A549 (cell line): ENCODE measurements at regions not wholly inside any gene's neighbourhood (a gene's known extent, or its start where the extent isn't known, plus 50 kb on each side); places are given as distances from the start of the nearest gene placed in this dataset.

ENCODE experiments used
- ATAC-seq, 2 experiments: fragments of 200-7000 bp in 1 of 2; fragments of >200 bp in 1 of 2; cut with Nextera tagmentation in 1 of 2; cut with Tn5 transposase in 1 of 2; 3 replicates each; pipeline versions ENCODE4 v1.8.0 to v1.9.1; 2018 to 2020; ENCODE audit warnings: mild to moderate bottlenecking in 1 of 2, moderate library complexity in 1 of 2
- CTCF ChIA-PET: fragments of 300-600 bp; sonication (Branson Sonifier 250); formaldehyde crosslinking; extraction: SDS; loops from one replicate; lab custom pipeline; 2021; ENCODE audit warnings: antibody characterized with exemption, inconsistent platforms; lab: Yijun Ruan, JAX
- POLR2A ChIA-PET: fragments of 350-600 bp; formaldehyde crosslinking; extraction: SDS; loops from one replicate; lab custom pipeline; 2021; ENCODE audit warnings: antibody characterized with exemption, inconsistent platforms; lab: Yijun Ruan, JAX
- DNase-seq, 2 experiments: peaks; one replicate each; pipeline versions ENCODE4 v3.0.0 to v3.0.0-alpha.2; 2011 to 2016; ENCODE audit warnings: low read depth in 1 of 2, low spot score in 1 of 2
- FAIRE-seq: peaks from 2 replicates; lab custom pipeline; 2011; peaks lifted over from hg19 to GRCh38; lab: Jason Lieb, UNC
- H3K27ac ChIP-seq, 2 experiments: fragments of >200 bp; sonication (Bioruptor Twin); formaldehyde crosslinking; 3 replicates each; pipeline ENCODE4 v1.5.1; 2016 to 2017
- H3K4me1 ChIP-seq: fragments of >200 bp; sonication (Bioruptor Twin); formaldehyde crosslinking; 3 replicates; pipeline ENCODE4 v1.6.1; 2016
- H3K4me2 ChIP-seq: fragments of >200 bp; sonication (Bioruptor Twin); formaldehyde crosslinking; 3 replicates; pipeline ENCODE4 v1.6.1; 2016
- H3K4me3 ChIP-seq: fragments of >200 bp; sonication (Bioruptor Twin); formaldehyde crosslinking; 3 replicates; pipeline ENCODE4 v1.5.1; 2016
- H3K9me3 ChIP-seq: fragments of >200 bp; sonication (Bioruptor Twin); formaldehyde crosslinking; 3 replicates; pipeline ENCODE4 v1.6.1; 2016
- CBX8 ChIP-seq: fragments of 200-600 bp; sonication (generic); IDR thresholded peaks from 2 replicates; pipeline ENCODE4 v1.6.1; 2016
- CHD4 ChIP-seq: fragments of 200-600 bp; sonication (generic); IDR thresholded peaks from 2 replicates; pipeline ENCODE4 v1.6.1; 2016; ENCODE audit warnings: antibody characterized with exemption, mild to moderate bottlenecking, borderline replicate concordance
- EHF ChIP-seq: fragments of 250-450 bp; sonication (Bioruptor Pico); IDR thresholded peaks from 2 replicates; pipeline ENCODE4 v1.5.0; 2020; ENCODE audit warnings: mild to moderate bottlenecking
- EHMT2 ChIP-seq: fragments of 200-600 bp; sonication (generic); IDR thresholded peaks from 2 replicates; pipeline ENCODE4 v1.6.1; 2016; ENCODE audit warnings: antibody characterized with exemption, low read depth, mild to moderate bottlenecking, moderate library complexity
- FOSB ChIP-seq: fragments of 250-450 bp; sonication (Bioruptor Pico); IDR thresholded peaks from 2 replicates; pipeline ENCODE4 v1.5.0; 2020; ENCODE audit warnings: mild to moderate bottlenecking, moderate library complexity
- GATA3 ChIP-seq: IDR thresholded peaks from 2 replicates; pipeline ENCODE4 v1.6.1; 2012; ENCODE audit warnings: borderline replicate concordance
- HDAC2 ChIP-seq: fragments of 200-600 bp; sonication (generic); IDR thresholded peaks from 2 replicates; pipeline ENCODE4 v1.6.1; 2016
- JUNB ChIP-seq: fragments of >200 bp; sonication (Bioruptor Twin); formaldehyde crosslinking; IDR thresholded peaks from 2 replicates; pipeline ENCODE4 v1.6.1; 2016
- MAZ ChIP-seq: fragments of 150-350 bp; IDR thresholded peaks from 2 replicates; pipeline ENCODE4 v1.6.1; 2014; ENCODE audit warnings: antibody characterized with exemption, low read depth, low read length, borderline replicate concordance
- NFE2L2 ChIP-seq: fragments of 150-350 bp; conservative IDR thresholded peaks from 2 replicates; pipeline ENCODE4 v1.6.1; 2014; ENCODE audit warnings: low read length
- NPAS2 ChIP-seq: fragments of 250-450 bp; sonication (Bioruptor Pico); IDR thresholded peaks from 2 replicates; pipeline ENCODE4 v1.8.0; 2022; ENCODE audit warnings: mild to moderate bottlenecking, moderate library complexity, borderline replicate concordance
- RAD21 ChIP-seq, 2 experiments: fragments of >200 bp in 1 of 2; sonication (Bioruptor Twin) in 1 of 2; formaldehyde crosslinking in 1 of 2; IDR thresholded peaks in 1 of 2; conservative IDR thresholded peaks in 1 of 2; 2 replicates in 1 of 2; 3 replicates in 1 of 2; pipeline ENCODE4 v1.6.1; 2012 to 2018; ENCODE audit warnings: inconsistent platforms in 1 of 2
- RARB ChIP-seq: fragments of 250-450 bp; sonication (Bioruptor Pico); IDR thresholded peaks from 2 replicates; pipeline ENCODE4 v1.8.0; 2021; ENCODE audit warnings: mild to moderate bottlenecking, moderate library complexity
- RCOR1 ChIP-seq: fragments of 150-350 bp; IDR thresholded peaks from 2 replicates; pipeline ENCODE4 v1.6.1; 2014; ENCODE audit warnings: antibody characterized with exemption, low read length, low read depth
- RFX5 ChIP-seq: fragments of 450-650 bp; IDR thresholded peaks from 2 replicates; pipeline ENCODE4 v1.7.1; 2014; ENCODE audit warnings: antibody characterized with exemption, mild to moderate bottlenecking, moderate library complexity
- RNF2 ChIP-seq: fragments of 200-600 bp; sonication (generic); IDR thresholded peaks from 2 replicates; pipeline ENCODE4 v1.6.1; 2016; ENCODE audit warnings: low read depth, mild to moderate bottlenecking, antibody characterized with exemption, moderate library complexity, borderline replicate concordance
- SMC3 ChIP-seq: fragments of >200 bp; sonication (Bioruptor Twin); formaldehyde crosslinking; IDR thresholded peaks from 3 replicates; pipeline ENCODE4 v1.6.1; 2018; ENCODE audit warnings: inconsistent platforms
- TFCP2L1 ChIP-seq: fragments of 250-450 bp; sonication (Bioruptor Pico); IDR thresholded peaks from 2 replicates; pipeline ENCODE4 v1.5.0; 2021; ENCODE audit warnings: mild to moderate bottlenecking
- ZC3H11A ChIP-seq: fragments of 450-650 bp; IDR thresholded peaks from 2 replicates; pipeline ENCODE4 v1.6.1; 2014; ENCODE audit warnings: antibody characterized with exemption, mild to moderate bottlenecking
- ZNF302 ChIP-seq: fragments of 250-450 bp; sonication (Bioruptor Pico); IDR thresholded peaks from 2 replicates; pipeline ENCODE4 v1.9.0; 2021; ENCODE audit warnings: inconsistent platforms, mild to moderate bottlenecking, moderate library complexity
- WGBS: methylation state at CpG from one replicate; pipeline ENCODE4 v1.1.6; 2017; ENCODE audit errors: missing lambda C conversion rate; 5-methylcytosine and 5-hydroxymethylcytosine counted together
- TF ChIP-seq, protein P1 (sequence below): fragments of >200 bp; sonication (Bioruptor Twin); formaldehyde crosslinking; IDR thresholded peaks from 3 replicates; pipeline ENCODE4 v1.5.1; 2016
- TF ChIP-seq, protein P2 (sequence below): fragments of 450-650 bp; IDR thresholded peaks from 2 replicates; pipeline ENCODE4 v1.6.1; 2014; ENCODE audit warnings: antibody characterized with exemption
- TF ChIP-seq, protein P3 (sequence below): fragments of 200-600 bp; sonication (generic); IDR thresholded peaks from 2 replicates; pipeline ENCODE4 v1.6.1; 2016; ENCODE audit warnings: antibody characterized with exemption, mild to moderate bottlenecking, moderate library complexity
- TF ChIP-seq, protein P4 (sequence below): fragments of >200 bp; sonication (Bioruptor Twin); formaldehyde crosslinking; IDR thresholded peaks from 2 replicates; pipeline ENCODE4 v1.6.1; 2016

DNA sequence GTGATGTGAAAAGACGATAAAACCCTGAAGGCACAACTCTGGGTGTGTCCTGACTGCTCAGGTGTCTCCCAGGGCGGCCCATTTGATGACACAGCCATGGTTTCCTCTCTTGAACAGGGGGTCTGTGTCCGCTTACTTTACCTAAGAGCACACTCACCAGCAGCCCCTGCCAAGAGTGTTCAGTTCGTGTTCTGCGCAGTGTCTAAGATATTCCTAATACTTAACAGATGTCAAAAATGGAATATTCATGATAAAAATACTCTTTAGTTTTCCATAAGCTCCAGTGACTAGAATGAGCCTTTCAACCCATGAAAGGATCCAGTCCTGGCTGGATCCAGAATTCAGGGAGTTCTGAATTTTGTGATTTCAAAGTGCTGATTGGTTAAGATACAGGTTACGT lies 492.4 kb downstream of the TNS3 start:
- H3K27ac ChIP-seq = peak overlapping the region; percentile 3 to 50; a peak in 3 of 6 replicates
- DNase-seq = no peak
- no peaks in the 10 kb centered on the region for H3K9me3 ChIP-seq
- no peak for TF ChIP-seq TFCP2L1 (CRISPR knock-in tag)
- 0 out of 2 replicates have a peak, but pooled peaks have one; percentile 2 for TF ChIP-seq ZC3H11A
- TF ChIP-seq, protein P1, sequence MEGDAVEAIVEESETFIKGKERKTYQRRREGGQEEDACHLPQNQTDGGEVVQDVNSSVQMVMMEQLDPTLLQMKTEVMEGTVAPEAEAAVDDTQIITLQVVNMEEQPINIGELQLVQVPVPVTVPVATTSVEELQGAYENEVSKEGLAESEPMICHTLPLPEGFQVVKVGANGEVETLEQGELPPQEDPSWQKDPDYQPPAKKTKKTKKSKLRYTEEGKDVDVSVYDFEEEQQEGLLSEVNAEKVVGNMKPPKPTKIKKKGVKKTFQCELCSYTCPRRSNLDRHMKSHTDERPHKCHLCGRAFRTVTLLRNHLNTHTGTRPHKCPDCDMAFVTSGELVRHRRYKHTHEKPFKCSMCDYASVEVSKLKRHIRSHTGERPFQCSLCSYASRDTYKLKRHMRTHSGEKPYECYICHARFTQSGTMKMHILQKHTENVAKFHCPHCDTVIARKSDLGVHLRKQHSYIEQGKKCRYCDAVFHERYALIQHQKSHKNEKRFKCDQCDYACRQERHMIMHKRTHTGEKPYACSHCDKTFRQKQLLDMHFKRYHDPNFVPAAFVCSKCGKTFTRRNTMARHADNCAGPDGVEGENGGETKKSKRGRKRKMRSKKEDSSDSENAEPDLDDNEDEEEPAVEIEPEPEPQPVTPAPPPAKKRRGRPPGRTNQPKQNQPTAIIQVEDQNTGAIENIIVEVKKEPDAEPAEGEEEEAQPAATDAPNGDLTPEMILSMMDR = no peak
- TF ChIP-seq, all 56 proteins: peak for 1
- no peak overlapping the region for H3K4me2 ChIP-seq
- POLR2A ChIA-PET = no interaction called here
- peaks cover 15% of the 10 kb centered on the region for H3K4me1 ChIP-seq
- FAIRE-seq (no peak), ATAC-seq (no peak)
- WGBS = 42% methylated on average over 6 of the region's 6 CpGs
- CTCF ChIA-PET = interaction anchor here (0.8 to 16.4 kb wide), 3 partner anchors 11 to 1169 kb away, joined by 4 to 243 read pairs (median 6); partner anchors contain the start of gene IGFBP3
- no peak overlapping the region for H3K4me3 ChIP-seq

DNA sequence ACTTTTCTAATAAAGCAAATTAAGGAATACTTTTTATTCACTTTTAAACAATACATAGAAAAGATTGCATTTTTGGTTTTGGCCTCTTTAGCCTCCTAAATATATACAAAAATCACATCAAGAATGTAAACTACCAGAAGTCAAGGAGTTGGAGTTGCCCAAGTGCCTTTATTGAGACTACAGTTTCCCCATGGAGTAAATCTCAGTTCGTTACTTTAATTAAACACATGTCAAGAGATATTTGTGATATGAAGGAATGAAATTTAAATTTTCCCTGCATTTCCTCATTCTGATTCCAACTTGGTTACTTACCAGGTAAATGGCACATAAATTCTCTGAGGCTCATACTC lies 492.9 kb downstream of the TNS3 start:
- FAIRE-seq = no peak
- no peak overlapping the region for H3K4me2 ChIP-seq
- no peak overlapping the region for H3K4me3 ChIP-seq
- peaks cover 15% of the 10 kb centered on the region for H3K4me1 ChIP-seq
- no peak for ATAC-seq
- no peak for DNase-seq
- CTCF ChIA-PET = interaction anchor here (0.8 to 16.4 kb wide), 12 partner anchors 8 to 1197 kb away, joined by 3 to 243 read pairs (median 6); partner anchors contain the start of gene IGFBP3
- H3K27ac ChIP-seq = peak overlapping the region; percentile 3 to 50; a peak in 3 of 6 replicates
- POLR2A ChIA-PET = no interaction called here
- TF ChIP-seq JUNB (no peak), HDAC2 (no peak), NPAS2 (CRISPR knock-in tag) (no peak), RCOR1 (no peak), NFE2L2 (no peak), MAZ (no peak), ZC3H11A (no peak), RFX5 (no peak), ZNF302 (no peak)
- no peaks in the 10 kb centered on the region for H3K9me3 ChIP-seq
- 5% methylated on average over 1 of the region's 1 CpG for WGBS

DNA sequence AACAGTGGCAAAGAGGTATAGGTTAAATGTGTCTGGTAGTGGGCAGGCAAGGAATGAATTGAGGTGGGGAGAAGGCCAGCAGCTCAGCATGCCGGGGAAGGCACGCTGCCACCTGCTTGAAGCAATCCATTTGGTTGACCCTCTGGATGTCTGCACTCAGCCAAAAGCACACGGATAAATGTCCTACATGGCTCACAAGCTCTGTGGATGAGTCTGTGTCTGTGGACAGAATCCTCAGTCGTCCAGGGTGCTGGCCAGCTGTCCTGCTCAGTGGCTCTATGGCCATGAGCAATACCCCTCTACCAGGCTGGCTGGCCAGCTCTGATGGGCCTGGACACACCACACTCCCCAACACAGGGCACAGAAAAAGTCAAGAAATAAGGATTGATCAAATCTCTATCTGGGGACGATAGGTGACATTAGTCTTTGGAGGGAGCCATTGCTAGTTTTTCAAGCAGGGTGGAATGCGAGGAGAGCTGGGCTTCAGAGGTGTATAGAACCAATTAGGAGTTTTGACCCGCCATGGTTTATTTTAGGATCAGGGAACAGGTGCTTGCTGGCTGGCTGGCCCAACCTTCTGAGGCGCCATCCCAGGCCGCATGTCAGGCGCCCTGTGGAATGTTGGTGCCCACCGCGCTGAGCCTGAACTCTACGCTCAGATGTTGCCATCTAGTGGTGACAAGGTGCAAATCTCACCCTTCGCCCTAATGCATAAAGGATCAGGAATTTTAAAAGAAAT lies 493.4 kb downstream of the TNS3 start:
- 34% methylated on average over 14 of the region's 14 CpGs for WGBS
- peak; percentile 90 to 98 for ATAC-seq
- ChIA-PET CTCF (interaction anchor here (0.5 to 16.4 kb wide), 25 partner anchors 9 to 1196 kb away, joined by 3 to 243 read pairs (median 4); partner anchors contain the start of gene IGFBP3), POLR2A (no interaction called here)
- no peak for FAIRE-seq
- H3K9me3 ChIP-seq = no peaks in the 10 kb centered on the region
- peaks cover 15% of the 10 kb centered on the region for H3K4me1 ChIP-seq
- H3K4me2 ChIP-seq = peak overlapping the region; percentile 29
- peak overlapping the region; percentile 59 to 74 for H3K27ac ChIP-seq
- DNase-seq = peak; percentile 57 to 65
- H3K4me3 ChIP-seq = no peak overlapping the region
- TF ChIP-seq FOSB (CRISPR knock-in tag) (no peak), RAD21 (conservative IDR thresholded peaks at IDR 0.05 in 1 of 2, IDR thresholded peaks at IDR 0.05 in 1 of 2) (peak; percentile 95 to 98), RNF2 (no peak), CHD4 (no peak), EHF (CRISPR knock-in tag) (no peak), SMC3 (peak; percentile 96), NFE2L2 (no peak), GATA3 (no peak), CBX8 (no peak), RARB (CRISPR knock-in tag) (no peak), EHMT2 (no peak)
- TF ChIP-seq, protein P2, sequence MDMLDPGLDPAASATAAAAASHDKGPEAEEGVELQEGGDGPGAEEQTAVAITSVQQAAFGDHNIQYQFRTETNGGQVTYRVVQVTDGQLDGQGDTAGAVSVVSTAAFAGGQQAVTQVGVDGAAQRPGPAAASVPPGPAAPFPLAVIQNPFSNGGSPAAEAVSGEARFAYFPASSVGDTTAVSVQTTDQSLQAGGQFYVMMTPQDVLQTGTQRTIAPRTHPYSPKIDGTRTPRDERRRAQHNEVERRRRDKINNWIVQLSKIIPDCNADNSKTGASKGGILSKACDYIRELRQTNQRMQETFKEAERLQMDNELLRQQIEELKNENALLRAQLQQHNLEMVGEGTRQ = no peak
- TF ChIP-seq, protein P1 = peak; percentile 91
- TF ChIP-seq, protein P3, sequence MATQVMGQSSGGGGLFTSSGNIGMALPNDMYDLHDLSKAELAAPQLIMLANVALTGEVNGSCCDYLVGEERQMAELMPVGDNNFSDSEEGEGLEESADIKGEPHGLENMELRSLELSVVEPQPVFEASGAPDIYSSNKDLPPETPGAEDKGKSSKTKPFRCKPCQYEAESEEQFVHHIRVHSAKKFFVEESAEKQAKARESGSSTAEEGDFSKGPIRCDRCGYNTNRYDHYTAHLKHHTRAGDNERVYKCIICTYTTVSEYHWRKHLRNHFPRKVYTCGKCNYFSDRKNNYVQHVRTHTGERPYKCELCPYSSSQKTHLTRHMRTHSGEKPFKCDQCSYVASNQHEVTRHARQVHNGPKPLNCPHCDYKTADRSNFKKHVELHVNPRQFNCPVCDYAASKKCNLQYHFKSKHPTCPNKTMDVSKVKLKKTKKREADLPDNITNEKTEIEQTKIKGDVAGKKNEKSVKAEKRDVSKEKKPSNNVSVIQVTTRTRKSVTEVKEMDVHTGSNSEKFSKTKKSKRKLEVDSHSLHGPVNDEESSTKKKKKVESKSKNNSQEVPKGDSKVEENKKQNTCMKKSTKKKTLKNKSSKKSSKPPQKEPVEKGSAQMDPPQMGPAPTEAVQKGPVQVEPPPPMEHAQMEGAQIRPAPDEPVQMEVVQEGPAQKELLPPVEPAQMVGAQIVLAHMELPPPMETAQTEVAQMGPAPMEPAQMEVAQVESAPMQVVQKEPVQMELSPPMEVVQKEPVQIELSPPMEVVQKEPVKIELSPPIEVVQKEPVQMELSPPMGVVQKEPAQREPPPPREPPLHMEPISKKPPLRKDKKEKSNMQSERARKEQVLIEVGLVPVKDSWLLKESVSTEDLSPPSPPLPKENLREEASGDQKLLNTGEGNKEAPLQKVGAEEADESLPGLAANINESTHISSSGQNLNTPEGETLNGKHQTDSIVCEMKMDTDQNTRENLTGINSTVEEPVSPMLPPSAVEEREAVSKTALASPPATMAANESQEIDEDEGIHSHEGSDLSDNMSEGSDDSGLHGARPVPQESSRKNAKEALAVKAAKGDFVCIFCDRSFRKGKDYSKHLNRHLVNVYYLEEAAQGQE = no peak
- TF ChIP-seq, protein P4, sequence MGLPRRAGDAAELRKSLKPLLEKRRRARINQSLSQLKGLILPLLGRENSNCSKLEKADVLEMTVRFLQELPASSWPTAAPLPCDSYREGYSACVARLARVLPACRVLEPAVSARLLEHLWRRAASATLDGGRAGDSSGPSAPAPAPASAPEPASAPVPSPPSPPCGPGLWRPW = no peak
